ENCODE measurements at regions not wholly inside any gene's neighbourhood (a gene's known extent, or its start where the extent isn't known, plus 50 kb on each side); places are given as distances from the start of the nearest gene placed in this dataset.
"Not testable (repeated sequence)": the region's sequence is repeated elsewhere in the genome, so short reads cannot be mapped to it uniquely, and the experiment has no call there.

DNA sequence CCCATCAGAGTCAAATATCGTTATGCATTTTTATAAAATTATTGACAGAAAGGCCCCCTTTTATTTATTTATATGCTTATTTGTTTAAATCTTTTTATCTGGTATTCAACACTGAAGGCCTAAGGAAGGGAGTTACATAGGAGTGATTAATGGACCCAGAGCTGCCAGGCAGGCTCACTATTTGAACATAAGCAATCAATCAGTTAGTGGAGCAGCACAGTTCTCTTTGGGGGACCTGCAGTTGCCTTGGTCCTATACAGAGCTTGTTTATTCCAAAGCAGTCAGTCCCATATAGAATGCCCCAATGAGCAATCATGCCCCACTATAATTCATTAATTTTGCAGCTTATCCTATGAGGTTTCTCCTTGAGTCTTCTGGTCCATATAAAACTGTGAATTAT is 389.4 kb upstream of the GOT2 start:
- no peak for DNase-seq

- no peak for DNase-seq
These were observed 388.1 kb upstream of the GOT2 start for GRCh38 chr16:59122262-59122537.

DNA sequence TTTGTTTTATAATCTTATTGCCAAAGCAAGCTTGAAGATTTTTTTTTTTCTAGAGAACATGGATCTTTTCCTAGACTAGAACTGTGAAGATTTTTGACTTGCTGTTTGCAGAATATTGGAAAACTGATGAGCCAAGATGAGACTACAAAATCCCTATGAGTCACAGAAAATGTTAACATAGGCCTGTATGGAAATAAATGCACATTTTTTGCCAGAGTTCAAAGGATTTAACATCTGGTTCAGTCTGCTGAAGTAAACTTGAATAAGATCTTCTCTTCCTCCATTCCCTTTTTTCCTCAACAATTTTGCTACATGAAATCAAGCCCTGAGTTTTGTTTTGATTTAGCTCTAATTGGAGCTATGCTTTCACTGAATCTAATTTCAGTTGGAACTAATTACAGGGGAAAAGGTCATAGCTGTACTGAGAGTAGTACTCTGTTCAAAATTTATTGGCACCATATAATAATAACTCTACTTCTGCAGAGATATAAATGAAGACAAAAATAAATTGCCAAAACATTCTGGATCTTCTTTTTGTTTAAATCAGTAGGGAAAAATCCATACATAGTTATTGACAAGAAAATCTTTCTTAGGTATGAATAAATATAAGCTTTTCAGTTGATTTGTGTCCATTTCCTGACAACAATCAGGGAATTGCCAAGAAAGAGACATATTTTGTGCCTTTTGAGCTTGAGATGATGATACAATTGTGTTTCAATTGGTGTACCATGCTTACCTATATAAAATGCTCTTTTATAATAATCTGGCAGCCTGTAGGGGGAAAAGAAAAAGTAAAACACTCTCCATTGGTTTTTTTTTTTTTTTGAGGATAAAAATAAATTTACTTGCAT is 387.5 kb upstream of the GOT2 start:
- DNase-seq, result no peak

DNA sequence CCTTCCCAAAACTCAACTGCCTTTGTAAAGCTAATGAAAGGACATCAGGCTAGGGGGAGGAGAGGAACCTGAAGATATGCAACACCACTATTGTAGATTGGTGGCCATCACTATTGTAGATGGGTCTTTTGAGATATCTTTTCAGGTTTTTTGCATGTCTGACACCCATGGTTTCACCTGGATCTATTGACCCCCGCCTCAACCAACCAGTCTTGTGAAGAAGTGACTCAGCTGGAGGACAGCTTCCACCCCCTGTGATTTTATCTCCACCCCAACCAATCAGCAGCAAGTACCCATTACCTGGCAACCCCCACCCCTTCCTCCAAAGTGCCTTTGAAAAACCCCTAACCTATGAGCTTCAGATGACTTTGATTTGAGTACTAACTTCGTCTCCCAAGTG is 382.6 kb upstream of the GOT2 start:
- no peak for DNase-seq

DNA sequence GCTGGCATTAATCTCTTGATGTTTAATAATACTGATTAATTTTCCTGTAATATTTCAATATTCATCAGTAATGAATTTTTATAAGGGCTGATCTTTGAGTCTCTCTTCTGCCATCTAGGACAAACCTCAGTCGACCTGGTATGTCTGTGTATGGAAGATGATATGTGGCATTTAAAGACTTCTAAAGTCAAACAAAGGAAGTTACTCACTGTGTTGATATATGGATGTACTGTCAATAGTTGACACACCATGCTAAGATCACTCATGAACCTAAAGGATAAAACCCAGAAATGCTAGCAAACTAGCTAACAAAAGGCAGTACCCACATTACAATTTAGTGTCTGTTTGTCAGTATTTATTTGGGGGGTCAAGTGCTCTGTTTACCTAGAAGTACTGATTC is 380.7 kb upstream of the GOT2 start:
- no peak for DNase-seq

DNA sequence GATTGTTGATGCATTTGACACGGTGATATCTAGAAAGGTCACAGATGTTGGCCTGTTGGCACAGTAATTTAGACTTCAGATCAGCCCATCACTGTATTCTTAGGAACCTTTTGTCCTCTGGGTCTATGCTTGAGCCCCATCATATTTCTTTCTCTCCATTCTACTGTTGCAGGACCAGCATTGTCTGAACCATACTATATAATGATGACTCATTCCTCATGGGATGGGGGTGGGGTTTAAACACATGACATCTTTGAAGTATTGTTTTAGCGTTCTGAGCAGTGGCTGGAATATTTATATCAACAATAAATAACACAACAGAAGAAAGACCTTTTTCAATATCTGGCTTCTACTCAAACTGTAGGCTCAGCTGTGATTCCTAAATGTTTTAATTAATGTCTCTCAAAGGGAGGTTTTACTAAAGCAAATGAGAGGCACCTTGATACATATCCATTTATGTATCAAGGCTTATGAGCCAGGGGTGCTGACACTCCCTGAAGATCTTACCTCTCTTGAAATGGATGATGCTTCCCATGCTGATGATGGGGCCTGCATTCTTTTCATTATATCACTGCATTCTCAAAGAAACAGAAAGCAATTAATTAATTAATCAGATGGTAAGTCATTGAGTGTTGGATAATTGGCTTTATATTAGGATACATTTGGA is 379.0 kb upstream of the GOT2 start:
- no peak for DNase-seq

- no peak for DNase-seq
These were observed 377.2 kb upstream of the GOT2 start for GRCh38 chr16:59111280-59111679.

DNA sequence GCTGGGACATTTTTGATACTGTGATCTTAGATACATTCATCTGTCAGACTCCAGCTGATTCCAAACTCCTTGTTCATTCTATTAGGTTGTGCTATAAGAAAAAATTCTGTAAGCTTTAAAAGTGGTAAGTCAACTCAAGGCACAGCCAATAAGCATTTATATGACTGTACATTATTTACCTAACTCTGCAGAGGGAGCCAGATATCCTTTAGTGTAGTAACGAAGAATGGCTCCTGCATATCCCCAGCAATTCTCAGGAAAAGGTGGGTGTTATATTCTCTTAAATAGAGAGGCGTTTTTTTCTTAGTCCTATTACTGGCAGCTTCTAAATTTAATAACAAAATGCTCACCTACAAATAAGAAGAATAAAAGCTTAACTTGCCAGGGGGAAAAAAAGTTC is 374.3 kb upstream of the GOT2 start:
- no peak for DNase-seq

DNA sequence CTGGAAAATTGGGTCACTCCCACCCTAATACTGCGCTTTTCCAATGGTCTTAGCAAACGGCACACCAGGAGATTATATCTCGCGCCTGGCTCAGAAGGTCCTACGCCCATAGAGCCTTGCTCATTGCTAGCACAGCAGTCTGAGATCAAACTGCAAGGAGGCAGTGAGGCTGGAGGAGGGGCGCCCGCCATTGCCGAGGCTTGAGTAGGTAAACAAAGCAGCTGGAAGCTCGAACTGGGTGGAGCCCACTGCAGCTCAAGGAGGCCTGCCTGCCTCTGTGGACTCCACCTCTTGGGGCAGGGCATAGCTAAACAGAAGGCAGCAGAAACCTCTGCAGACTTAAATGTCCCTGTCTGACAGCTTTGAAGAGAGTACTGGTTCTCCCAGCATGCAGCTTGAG is 362.6 kb upstream of the GOT2 start:
- not testable (repeated sequence) for DNase-seq

GRCh38 chr16:59090541-59090940 is 356.4 kb upstream of the GOT2 start:
- DNase-seq, result no peak

- no peak for DNase-seq
These were observed 354.3 kb upstream of the GOT2 start for GRCh38 chr16:59088431-59088830.

DNA sequence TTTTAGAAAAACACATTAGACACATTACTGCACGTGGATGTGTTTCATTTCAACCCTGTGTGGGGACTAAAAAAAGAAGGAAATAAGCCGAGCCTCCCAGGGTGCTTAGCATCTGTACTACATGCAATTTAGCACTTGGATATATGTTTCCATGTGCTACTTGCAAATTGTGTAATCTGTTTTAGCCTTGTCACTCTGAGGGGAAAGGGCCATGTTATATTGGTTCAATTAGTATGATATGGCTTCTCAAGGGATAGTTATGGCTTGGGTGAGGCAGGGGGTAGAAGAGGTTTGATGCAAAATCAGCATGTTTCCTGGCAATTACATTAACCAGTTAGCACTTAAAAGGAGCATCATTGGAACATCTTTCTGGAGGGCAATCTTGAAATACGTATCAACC is 353.5 kb upstream of the GOT2 start:
- no peak for DNase-seq

DNA sequence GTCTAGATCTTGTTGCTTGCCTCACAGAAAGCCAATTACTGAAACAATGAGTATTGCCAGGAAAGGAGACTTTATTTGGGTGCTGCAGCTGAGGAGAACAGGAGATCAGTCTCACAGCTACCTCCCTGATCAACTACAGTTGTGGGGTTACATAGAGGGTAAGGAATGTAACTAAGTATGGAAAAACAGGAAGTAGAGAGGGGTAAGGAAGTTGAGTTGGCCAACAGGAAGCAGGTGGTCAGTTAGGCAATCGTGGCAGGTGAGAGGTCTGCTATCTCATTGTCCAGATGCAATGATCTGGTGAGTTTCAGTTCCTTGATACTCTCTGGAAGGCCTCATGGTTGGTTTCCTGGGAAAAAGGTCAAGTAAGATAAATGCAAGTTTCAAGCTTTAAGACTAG is 333.1 kb upstream of the GOT2 start:
- DNase-seq, result peak in 2 of 3 donors; percentile 8 to 15

GRCh38 chr16:59060207-59060606 is 326.1 kb upstream of the GOT2 start:
- no peak for DNase-seq

- peak; percentile 57 to 73 (median 67) for DNase-seq
These were observed 324.1 kb upstream of the GOT2 start for GRCh38 chr16:59058250-59058649.

GRCh38 chr16:59053911-59054310 is 319.8 kb upstream of the GOT2 start:
- no peak for DNase-seq

DNA sequence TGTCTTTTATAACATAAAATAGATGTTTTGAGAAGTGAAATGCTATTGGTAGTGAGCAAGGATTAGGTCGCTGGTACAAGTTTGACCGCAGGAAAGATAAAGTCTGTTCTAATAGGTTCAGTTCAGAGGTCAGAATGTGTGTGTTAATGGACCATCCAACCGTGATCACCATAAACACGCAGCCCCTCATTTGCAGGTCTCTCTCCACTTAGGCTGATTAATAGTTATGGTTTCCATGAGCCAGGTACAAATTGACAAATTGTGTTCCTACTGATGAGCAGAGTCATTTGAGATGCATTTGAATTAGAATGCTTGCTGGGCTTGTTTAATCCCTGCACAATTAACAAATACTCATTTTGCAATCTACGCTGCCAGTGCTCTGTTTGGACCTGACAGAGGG is 318.1 kb upstream of the GOT2 start:
- no peak for DNase-seq

DNA sequence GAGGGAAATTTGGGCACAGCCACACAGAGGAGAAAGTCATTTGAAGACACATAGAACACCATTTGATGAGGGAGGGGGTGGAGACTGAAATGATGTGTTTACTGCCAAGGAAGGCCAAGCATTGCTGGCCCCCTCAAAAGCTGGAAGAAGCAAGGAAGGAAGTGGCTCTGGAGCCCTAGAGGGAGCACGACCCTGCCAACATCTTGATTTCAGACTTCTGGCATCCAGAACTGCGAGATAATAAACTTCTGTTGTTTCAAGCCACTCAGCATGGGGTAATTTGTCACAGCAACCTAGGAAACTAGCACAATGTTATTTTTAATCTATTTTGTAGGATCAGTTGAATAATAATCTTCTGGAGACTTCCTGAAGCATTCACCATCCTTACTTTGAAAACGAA is 314.8 kb upstream of the GOT2 start:
- no peak for DNase-seq

DNA sequence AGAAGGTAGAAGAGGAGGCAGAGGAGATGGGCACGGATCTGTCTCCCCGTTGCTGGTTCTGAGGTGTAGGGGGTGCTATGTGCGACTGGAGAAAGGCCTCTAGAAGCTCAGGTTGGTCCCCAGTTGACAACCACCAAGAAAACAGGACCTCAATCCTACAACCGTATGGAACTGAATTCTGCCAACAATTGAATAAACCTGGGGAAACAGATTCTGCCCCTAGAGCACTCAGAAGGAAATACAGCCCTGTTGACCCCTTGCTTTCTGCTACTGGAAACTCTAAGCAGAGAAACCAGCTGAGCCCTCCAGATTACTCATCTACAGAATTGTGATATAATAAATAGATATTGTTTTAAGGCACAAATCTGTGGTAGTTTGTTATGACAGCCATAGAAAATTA is 313.0 kb upstream of the GOT2 start:
- DNase-seq, result no peak

GRCh38 chr16:59046335-59046734 is 312.2 kb upstream of the GOT2 start:
- DNase-seq, result no peak

GRCh38 chr16:59045501-59045900 is 311.4 kb upstream of the GOT2 start:
- DNase-seq, result no peak

- DNase-seq, result peak in 1 of 3 donors; percentile 10
These were observed 310.5 kb upstream of the GOT2 start for GRCh38 chr16:59044616-59045015.

DNA sequence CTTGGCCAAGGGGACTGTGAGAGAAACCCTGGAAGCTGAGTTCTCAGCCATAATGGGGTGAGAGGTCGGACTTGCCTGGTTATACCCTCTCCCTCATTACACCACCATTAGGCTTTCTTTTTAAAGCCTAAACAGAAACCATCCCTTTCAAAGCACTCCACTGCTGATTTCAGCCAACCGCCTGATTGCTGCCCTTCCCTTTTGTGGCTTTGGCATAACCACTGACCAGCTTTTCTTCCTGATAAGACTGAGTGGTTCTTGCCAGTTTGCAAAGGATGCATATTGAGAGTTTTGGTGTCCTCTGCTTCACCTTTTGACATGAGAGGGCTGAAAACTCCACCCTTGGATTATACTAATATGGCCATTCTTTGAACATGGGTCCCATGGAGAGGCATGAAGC is 308.2 kb upstream of the GOT2 start:
- DNase-seq, result peak in 2 of 3 donors; percentile 19 to 29

- DNase-seq, result peak; percentile 17 to 39 (median 28)
These were observed 305.1 kb upstream of the GOT2 start for GRCh38 chr16:59039066-59039720.

Measured in suppressor macrophage treated with lipopolysaccharide for 1 hour (primary cell).